GM12878 (cell line): ENCODE measurements at regions not wholly inside any gene's neighbourhood (a gene's known extent, or its start where the extent isn't known, plus 50 kb on each side); places are given as distances from the start of the nearest gene placed in this dataset.

Experiments
- ATAC-seq: fragments of 200-7000 bp; cut with Tn5 transposase; 3 replicates; pipeline ENCODE4 v1.9.1; 2020; ENCODE audit warnings: mild to moderate bottlenecking, moderate library complexity
- BruUV-seq: library from RNA; stranded (reverse); fragments of 400-500 nt; replicated peaks from 2 replicates; lab custom pipeline; 2021; lab: Mats Ljungman, UMichigan
- CTCF ChIA-PET: fragments of 300-600 bp; sonication (Branson Sonifier 250); formaldehyde crosslinking; extraction: SDS; loops from one replicate; lab custom pipeline; 2021; ENCODE audit warnings: inconsistent platforms; lab: Yijun Ruan, JAX
- POLR2A ChIA-PET: fragments of 350-600 bp; formaldehyde crosslinking; extraction: SDS; loops from one replicate; lab custom pipeline; 2021; ENCODE audit warnings: inconsistent platforms; lab: Charles Lee
- RAD21 ChIA-PET: fragments of 300-600 bp; sonication (Branson Sonifier 250); formaldehyde crosslinking; loops from one replicate; lab custom pipeline; 2023; ENCODE audit warnings: antibody characterized with exemption; ENCODE audit not compliant: unreplicated experiment; lab: Charles Lee
- SMC1A ChIA-PET: fragments of 300-600 bp; sonication (Branson Sonifier 250); formaldehyde crosslinking; loops from one replicate; lab custom pipeline; 2023; ENCODE audit not compliant: unreplicated experiment, uncharacterized antibody; lab: Charles Lee
- DNase-seq: peaks from one replicate; pipeline ENCODE4 v3.0.0-alpha.2; 2011; ENCODE audit warnings: low read depth, low spot score
- FAIRE-seq: peaks from 3 replicates; lab custom pipeline; 2011; peaks lifted over from hg19 to GRCh38; lab: Jason Lieb, UNC
- H2AFZ ChIP-seq: 2 replicates; pipeline ENCODE4 v1.6.0; 2011; ENCODE audit warnings: low read depth, low read length, control low read depth; ENCODE audit not compliant: control insufficient read depth
- H3K27ac ChIP-seq: 2 replicates; pipeline ENCODE4 v1.5.1; 2011; ENCODE audit warnings: control low read depth; ENCODE audit not compliant: control insufficient read depth, insufficient read depth
- H3K27me3 ChIP-seq, 2 experiments: replicated peaks in 1 of 2; 2 replicates each; pipeline versions ENCODE4 v1.6.0 to v1.6.1; 2011; ENCODE audit warnings: low read length in 1 of 2; ENCODE audit not compliant: control insufficient read depth in 2 of 2, insufficient read depth in 2 of 2
- H3K36me3 ChIP-seq, 2 experiments: 2 replicates each; pipeline ENCODE4 v1.5.1; 2011; ENCODE audit warnings: low read length in 1 of 2; ENCODE audit not compliant: control insufficient read depth in 2 of 2, insufficient read depth in 2 of 2
- H3K4me1 ChIP-seq: 2 replicates; pipeline ENCODE4 v1.6.1; 2011; ENCODE audit warnings: mild to moderate bottlenecking, low read length, moderate library complexity, mixed read lengths; ENCODE audit not compliant: control insufficient read depth, insufficient read depth
- H3K4me2 ChIP-seq: 2 replicates; pipeline ENCODE4 v1.6.0; 2011; ENCODE audit warnings: control low read depth; ENCODE audit not compliant: control insufficient read depth, insufficient read depth
- H3K4me3 ChIP-seq: fragments of 200-600 bp; sonication (generic); 2 replicates; pipeline ENCODE4 v1.5.1; 2016
- H3K79me2 ChIP-seq: 2 replicates; pipeline ENCODE4 v1.6.0; 2011; ENCODE audit warnings: low read length; ENCODE audit not compliant: control insufficient read depth, insufficient read depth
- H3K9ac ChIP-seq: 2 replicates; pipeline ENCODE4 v1.8.0; 2011; ENCODE audit warnings: low read length, control low read depth, mixed read lengths; ENCODE audit not compliant: control insufficient read depth, insufficient read depth
- H3K9me3 ChIP-seq: replicated peaks from 3 replicates; pipeline ENCODE4 v1.5.1; 2011; ENCODE audit warnings: mild to moderate bottlenecking, low read length; ENCODE audit not compliant: control insufficient read depth, insufficient read depth
- H4K20me1 ChIP-seq: 2 replicates; pipeline ENCODE4 v1.6.0; 2011; ENCODE audit not compliant: control insufficient read depth, insufficient read depth
- BCL11A ChIP-seq: IDR thresholded peaks from 2 replicates; pipeline ENCODE4 v1.6.1; 2011; ENCODE audit warnings: low read depth, low read length
- CBX5 ChIP-seq: sonication (generic); IDR thresholded peaks from 2 replicates; pipeline ENCODE4 v1.6.1; 2016; ENCODE audit warnings: low read depth, moderate library complexity, mild to moderate bottlenecking, inconsistent platforms
- CHD2 ChIP-seq: IDR thresholded peaks from 2 replicates; pipeline ENCODE4 v1.6.1; 2011; ENCODE audit warnings: low read depth, low read length, improper control_type of control experiment, borderline replicate concordance
- EP300 ChIP-seq, 2 experiments: fragments of 150-350 bp in 1 of 2; IDR thresholded peaks; 2 replicates each; pipeline ENCODE4 v1.6.1; 2011 to 2012; ENCODE audit warnings: low read depth in 2 of 2, low read length in 2 of 2, borderline replicate concordance in 1 of 2, improper control_type of control experiment in 1 of 2, inconsistent platforms in 1 of 2; ENCODE audit not compliant: control insufficient read depth in 1 of 2
- EZH2 ChIP-seq: IDR thresholded peaks from 2 replicates; pipeline ENCODE4 v1.6.1; 2012; ENCODE audit warnings: low read depth, mild to moderate bottlenecking, control low read depth, inconsistent platforms, low read length, borderline replicate concordance; ENCODE audit not compliant: control insufficient read depth
- HDAC6 ChIP-seq: fragments of 200-600 bp; sonication (generic); IDR thresholded peaks from one replicate; pipeline ENCODE4 v1.8.0; 2017; ENCODE audit warnings: antibody characterized with exemption; ENCODE audit not compliant: unreplicated experiment
- NR2F1 ChIP-seq: fragments of 450-650 bp; conservative IDR thresholded peaks from 2 replicates; pipeline ENCODE4 v1.6.1; 2017; ENCODE audit warnings: mild to moderate bottlenecking
- RAD21 ChIP-seq: IDR thresholded peaks from 2 replicates; pipeline ENCODE4 v1.6.1; 2011; ENCODE audit warnings: mild to moderate bottlenecking, low read depth, low read length, moderate library complexity; ENCODE audit not compliant: insufficient read depth
- RAD51 ChIP-seq: fragments of 450-650 bp; IDR thresholded peaks from 2 replicates; pipeline ENCODE4 v1.6.1; 2016; ENCODE audit warnings: moderate library complexity, mild to moderate bottlenecking, inconsistent platforms
- RCOR1 ChIP-seq: conservative IDR thresholded peaks from 2 replicates; pipeline ENCODE4 v1.6.1; 2012; ENCODE audit warnings: low read depth, low read length, improper control_type of control experiment
- SRF ChIP-seq, 2 experiments: IDR thresholded peaks; 2 replicates each; pipeline ENCODE4 v1.6.1; 2011; ENCODE audit warnings: low read depth in 2 of 2, low read length in 2 of 2, mild to moderate bottlenecking in 1 of 2, moderate library complexity in 1 of 2
- STAT1 ChIP-seq: fragments of 450-650 bp; conservative IDR thresholded peaks from 2 replicates; pipeline ENCODE4 v1.6.1; 2014; ENCODE audit warnings: antibody characterized with exemption, mild to moderate bottlenecking
- SUZ12 ChIP-seq: fragments of 200-600 bp; sonication (generic); IDR thresholded peaks from one replicate; pipeline ENCODE4 v1.6.1; 2018; ENCODE audit warnings: antibody characterized with exemption, mild to moderate bottlenecking; ENCODE audit not compliant: unreplicated experiment
- TAF1 ChIP-seq: IDR thresholded peaks from 2 replicates; pipeline ENCODE4 v1.6.1; 2011; ENCODE audit warnings: mild to moderate bottlenecking, low read depth, low read length, borderline replicate concordance
- TBL1XR1 ChIP-seq: IDR thresholded peaks from 2 replicates; pipeline ENCODE4 v1.6.1; 2012; ENCODE audit warnings: low read depth, low read length, improper control_type of control experiment
- YBX1 ChIP-seq: fragments of 450-650 bp; IDR thresholded peaks from 2 replicates; pipeline ENCODE4 v1.6.1; 2016; ENCODE audit warnings: antibody characterized with exemption
- WGBS: methylation state at CpG from one replicate; pipeline ENCODE4 v1.1.6; 2016; ENCODE audit warnings: low lambda C conversion rate; ENCODE audit not compliant: insufficient replicate concordance, insufficient coverage; ENCODE audit errors: missing lambda C conversion rate; 5-methylcytosine and 5-hydroxymethylcytosine counted together
- in situ Hi-C: fragments of 300-500 bp; cut with MboI; formaldehyde crosslinking; loops from 9 replicates; pipeline ENCODE4 v1.14.3; 2018; ENCODE audit warnings: mixed read lengths
- intact Hi-C: fragments of 100-400 bp; cut with micrococcal nuclease; formaldehyde crosslinking; loops from one replicate; pipeline ENCODE4 v1.14.2; 2022; ENCODE audit not compliant: unreplicated experiment

- ChIA-PET RAD21 (interaction anchor here (0.8 to 1.0 kb wide), 3 partner anchors 8 to 266 kb away, joined by 3 to 4 read pairs (median 3); no protein-coding TSS in a partner anchor), SMC1A (interaction anchor here (0.9 to 15.2 kb wide), 4 partner anchors 8 to 261 kb away, joined by 3 to 668 read pairs (median 10); no protein-coding TSS in a partner anchor), CTCF (interaction anchor here (1.5 to 18.8 kb wide), 3 partner anchors 8 to 263 kb away, joined by 4 to 809 read pairs (median 14); no protein-coding TSS in a partner anchor), POLR2A (no interaction called here)
- Histone ChIP-seq H2AFZ (no peak overlapping the region), H3K4me3 (no peak overlapping the region), H3K9ac (no peak overlapping the region), H3K4me1 (no peaks in the 10 kb centered on the region), H3K36me3 (no peaks in the 10 kb centered on the region), H3K4me2 (no peak overlapping the region), H3K27me3 (no peaks in the 10 kb centered on the region; a peak in 1 of 4 replicates), H3K27ac (no peak overlapping the region), H3K79me2 (no peaks in the 10 kb centered on the region), H4K20me1 (no peaks in the 10 kb centered on the region), H3K9me3 (no peaks in the 10 kb centered on the region)
- FAIRE-seq: no peak
- intact Hi-C loops (no loop called here), in situ Hi-C loops (no loop called here)
- TF ChIP-seq HDAC6: no peak
- TF ChIP-seq EZH2: no peak
- TF ChIP-seq CHD2: no peak
- no peak for TF ChIP-seq YBX1
- no TSS peak for BruUV-seq
- DNase-seq: no peak
- ATAC-seq: no peak
- WGBS: 29% methylated on average over 4 of the region's 4 CpGs
Observed at GRCh38 chr14:34106310-34106709, 155.4 kb upstream of the EGLN3 start.

GRCh38 chr14:34104489-34105397 lies 153.9 kb upstream of the EGLN3 start:
- RAD21 ChIA-PET: interaction anchor here (0.8 to 2.3 kb wide), 8 partner anchors 9 to 262 kb away, joined by 3 to 8 read pairs (median 4); no protein-coding TSS in a partner anchor
- CTCF ChIA-PET: interaction anchor here (0.6 to 18.8 kb wide), 7 partner anchors 9 to 262 kb away, joined by 3 to 809 read pairs (median 7); no protein-coding TSS in a partner anchor
- Histone ChIP-seq H4K20me1 (no peaks in the 10 kb centered on the region), H3K27me3 (no peaks in the 10 kb centered on the region; a peak in 1 of 4 replicates), H3K4me3 (no peak overlapping the region), H3K79me2 (no peaks in the 10 kb centered on the region), H3K4me1 (no peaks in the 10 kb centered on the region), H3K4me2 (no peak overlapping the region), H3K36me3 (no peaks in the 10 kb centered on the region), H2AFZ (no peak overlapping the region), H3K9me3 (no peaks in the 10 kb centered on the region), H3K9ac (no peak overlapping the region), H3K27ac (no peak overlapping the region)
- DNase-seq: no peak
- POLR2A ChIA-PET: no interaction called here
- in situ Hi-C loops (no loop called here), intact Hi-C loops (no loop called here)
- WGBS: 28% methylated on average over 8 of the region's 8 CpGs
- no TSS peak for BruUV-seq
- FAIRE-seq: no peak
- no peak for ATAC-seq
- SMC1A ChIA-PET: interaction anchor here (0.5 to 15.2 kb wide), 11 partner anchors 9 to 260 kb away, joined by 3 to 668 read pairs (median 5); no protein-coding TSS in a partner anchor
- TF ChIP-seq RAD21: no peak
- no peak for TF ChIP-seq TBL1XR1
- no peak for TF ChIP-seq RCOR1
- TF ChIP-seq EP300 (IDR thresholded peaks at IDR 0.05; ENCODE audit: borderline replicate concordance in 1 of 2, control insufficient read depth in 1 of 2, low read depth in 2 of 2, low read length in 2 of 2): no peak
- no peak for TF ChIP-seq SUZ12
- no peak for TF ChIP-seq CBX5
- TF ChIP-seq YBX1: no peak
- no peak for TF ChIP-seq BCL11A
- no peak for TF ChIP-seq RAD51
- no peak for TF ChIP-seq TAF1
- TF ChIP-seq SRF (IDR thresholded peaks at IDR 0.05; ENCODE audit: low read depth in 2 of 2, low read length in 2 of 2): no peak
- no peak for TF ChIP-seq NR2F1
- no peak for TF ChIP-seq STAT1
